ENCODE measurements at regions not wholly inside any gene's neighbourhood (a gene's known extent, or its start where the extent isn't known, plus 50 kb on each side); places are given as distances from the start of the nearest gene placed in this dataset.

DNA sequence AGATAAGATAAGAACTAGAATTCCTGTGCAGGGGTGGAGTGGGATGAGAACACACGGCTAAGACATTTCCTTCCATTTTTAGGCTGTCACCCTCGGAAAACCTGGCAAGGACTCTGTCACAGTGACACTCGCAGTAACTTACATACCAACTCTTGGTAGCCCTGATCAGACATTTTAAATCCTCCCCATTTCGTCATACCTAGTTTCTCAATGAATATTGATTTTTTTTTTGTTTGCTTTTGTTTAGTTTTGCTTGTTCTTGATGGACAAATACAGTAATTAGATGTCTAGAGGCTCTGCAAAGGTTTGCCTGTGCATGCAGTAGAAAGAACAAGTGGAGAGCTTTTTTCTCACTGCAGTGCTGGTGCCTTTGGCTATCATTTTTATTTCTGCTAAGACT is 213.0 kb upstream of the FAM83B start:
- no peaks in the 10 kb centered on the region for H3K27me3 Mint-ChIP-seq
- no peak overlapping the region for H3K27ac Mint-ChIP-seq
- no peak overlapping the region for H3K4me3 ChIP-seq (ENCODE audit: low read length in 2 of 2)
- no peak overlapping the region for H3K27ac ChIP-seq (ENCODE audit: low read depth, low read length)
- H3K27me3 ChIP-seq (ENCODE audit: insufficient read depth, low read length), result no peaks in the 10 kb centered on the region
- peaks cover 0 to 12% (median 4%) of the 10 kb centered on the region in 8 donors for H3K9me3 Mint-ChIP-seq
- H3K9me3 ChIP-seq (ENCODE audit: control insufficient read depth in 1 of 2, low read length in 2 of 2), result no peaks in the 10 kb centered on the region
- H3K36me3 Mint-ChIP-seq, result no peaks in the 10 kb centered on the region
- H3K4me1 Mint-ChIP-seq, result no peaks in the 10 kb centered on the region
- H3K4me3 Mint-ChIP-seq, result no peak overlapping the region
- POLR2A ChIA-PET (ENCODE audit: partially characterized antibody), result no interaction called here
- no peak for DNase-seq
- no peaks in the 10 kb centered on the region for H3K4me1 ChIP-seq (ENCODE audit: insufficient read depth, low read length)
- no peaks in the 10 kb centered on the region for H3K36me3 ChIP-seq (ENCODE audit: insufficient read depth, low read length)
- intact Hi-C loops (cut with micrococcal nuclease), result no loop called here
- CTCF ChIA-PET (ENCODE audit: partially characterized antibody), result no interaction called here

- H3K9me3 ChIP-seq (ENCODE audit: control insufficient read depth in 1 of 2, low read length in 2 of 2), result no peaks in the 10 kb centered on the region
- Mint-ChIP-seq H3K36me3 (no peaks in the 10 kb centered on the region), H3K27me3 (no peaks in the 10 kb centered on the region), H3K27ac (no peak overlapping the region), H3K4me1 (no peaks in the 10 kb centered on the region), H3K9me3 (peaks cover 0 to 5% (median 0%) of the 10 kb centered on the region in 8 donors), H3K4me3 (no peak overlapping the region)
- CTCF ChIA-PET (ENCODE audit: partially characterized antibody), result no interaction called here
- H3K27ac ChIP-seq (ENCODE audit: low read depth, low read length), result no peak overlapping the region
- no peaks in the 10 kb centered on the region for H3K36me3 ChIP-seq (ENCODE audit: insufficient read depth, low read length)
- no peak for DNase-seq
- H3K4me1 ChIP-seq (ENCODE audit: insufficient read depth, low read length), result no peaks in the 10 kb centered on the region
- intact Hi-C loops (cut with micrococcal nuclease), result no loop called here
- POLR2A ChIA-PET (ENCODE audit: partially characterized antibody), result no interaction called here
- no peaks in the 10 kb centered on the region for H3K27me3 ChIP-seq (ENCODE audit: insufficient read depth, low read length)
- H3K4me3 ChIP-seq (ENCODE audit: low read length in 2 of 2), result no peak overlapping the region
Measured at GRCh38 chr6:54640911-54641310, 205.7 kb upstream of the FAM83B start.

DNA sequence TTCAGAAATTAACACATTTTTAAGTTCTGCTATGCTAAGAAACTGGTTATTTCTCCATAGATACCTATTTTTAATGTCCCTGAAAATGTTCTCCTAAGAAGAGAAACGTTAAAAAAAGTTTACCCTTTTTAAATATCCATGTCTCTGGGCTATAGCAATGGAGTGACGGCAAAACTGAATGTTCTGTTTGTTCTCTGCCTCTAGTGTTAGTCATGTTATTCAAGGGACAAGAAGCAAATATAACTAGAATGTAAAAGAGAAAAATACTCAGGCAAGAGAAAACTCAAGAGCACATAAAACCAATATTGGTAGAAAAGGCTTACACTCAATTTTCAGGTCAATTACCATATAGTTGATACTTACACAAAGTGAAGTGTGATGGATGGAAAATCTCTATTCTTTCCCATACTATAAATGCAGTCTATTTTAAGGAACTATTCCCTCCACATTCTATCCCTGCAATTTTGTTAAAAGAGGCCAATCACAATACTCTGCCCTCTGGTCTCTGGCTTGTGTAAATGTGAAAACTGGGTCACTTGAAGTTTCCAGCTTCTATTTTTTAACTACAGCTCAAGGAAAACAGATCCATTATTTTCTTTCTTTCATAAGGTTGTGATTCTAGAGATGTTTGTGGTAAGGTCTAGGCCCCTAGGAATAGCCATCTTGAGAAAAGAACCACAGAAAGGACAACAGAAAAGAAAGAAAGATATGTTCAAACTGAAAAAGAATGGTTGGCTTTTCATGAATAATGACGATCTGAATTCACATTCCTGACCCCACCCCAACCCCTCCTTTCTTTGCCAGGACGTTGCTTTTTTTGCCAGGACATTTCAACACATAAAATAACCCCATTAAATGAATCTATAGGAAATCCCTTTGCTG is 200.3 kb upstream of the FAM83B start:
- H3K9me3 Mint-ChIP-seq, result peaks cover 0 to 4% (median 2%) of the 10 kb centered on the region in 8 donors
- H3K27ac Mint-ChIP-seq, result no peak overlapping the region
- H3K27me3 Mint-ChIP-seq, result no peaks in the 10 kb centered on the region
- H3K4me3 ChIP-seq (ENCODE audit: low read length in 2 of 2), result no peak overlapping the region
- H3K9me3 ChIP-seq (ENCODE audit: control insufficient read depth in 1 of 2, low read length in 2 of 2), result no peaks in the 10 kb centered on the region
- no peaks in the 10 kb centered on the region for H3K27me3 ChIP-seq (ENCODE audit: insufficient read depth, low read length)
- H3K27ac ChIP-seq (ENCODE audit: low read depth, low read length), result no peak overlapping the region
- no peaks in the 10 kb centered on the region for H3K36me3 Mint-ChIP-seq
- intact Hi-C loops (cut with micrococcal nuclease), result no loop called here
- CTCF ChIA-PET (ENCODE audit: partially characterized antibody), result no interaction called here
- no peak for DNase-seq
- H3K36me3 ChIP-seq (ENCODE audit: insufficient read depth, low read length), result no peaks in the 10 kb centered on the region
- H3K4me1 ChIP-seq (ENCODE audit: insufficient read depth, low read length), result no peaks in the 10 kb centered on the region
- no peak overlapping the region for H3K4me3 Mint-ChIP-seq
- no peaks in the 10 kb centered on the region for H3K4me1 Mint-ChIP-seq
- POLR2A ChIA-PET (ENCODE audit: partially characterized antibody), result no interaction called here

- CTCF ChIA-PET (ENCODE audit: partially characterized antibody), result no interaction called here
- H3K36me3 Mint-ChIP-seq, result no peaks in the 10 kb centered on the region
- H3K9me3 Mint-ChIP-seq, result peaks cover 0 to 4% (median 2%) of the 10 kb centered on the region in 8 donors
- no peaks in the 10 kb centered on the region for H3K4me1 ChIP-seq (ENCODE audit: insufficient read depth, low read length)
- no peaks in the 10 kb centered on the region for H3K4me1 Mint-ChIP-seq
- H3K27ac Mint-ChIP-seq, result no peak overlapping the region
- POLR2A ChIA-PET (ENCODE audit: partially characterized antibody), result no interaction called here
- H3K27ac ChIP-seq (ENCODE audit: low read depth, low read length), result no peak overlapping the region
- no peaks in the 10 kb centered on the region for H3K9me3 ChIP-seq (ENCODE audit: control insufficient read depth in 1 of 2, low read length in 2 of 2)
- no peak overlapping the region for H3K4me3 Mint-ChIP-seq
- no peaks in the 10 kb centered on the region for H3K27me3 Mint-ChIP-seq
- H3K4me3 ChIP-seq (ENCODE audit: low read length in 2 of 2), result no peak overlapping the region
- no peaks in the 10 kb centered on the region for H3K36me3 ChIP-seq (ENCODE audit: insufficient read depth, low read length)
- intact Hi-C loops (cut with micrococcal nuclease), result no loop called here
- DNase-seq, result no peak
- no peaks in the 10 kb centered on the region for H3K27me3 ChIP-seq (ENCODE audit: insufficient read depth, low read length)
Measured at GRCh38 chr6:54646951-54647664, 199.5 kb upstream of the FAM83B start.

DNA sequence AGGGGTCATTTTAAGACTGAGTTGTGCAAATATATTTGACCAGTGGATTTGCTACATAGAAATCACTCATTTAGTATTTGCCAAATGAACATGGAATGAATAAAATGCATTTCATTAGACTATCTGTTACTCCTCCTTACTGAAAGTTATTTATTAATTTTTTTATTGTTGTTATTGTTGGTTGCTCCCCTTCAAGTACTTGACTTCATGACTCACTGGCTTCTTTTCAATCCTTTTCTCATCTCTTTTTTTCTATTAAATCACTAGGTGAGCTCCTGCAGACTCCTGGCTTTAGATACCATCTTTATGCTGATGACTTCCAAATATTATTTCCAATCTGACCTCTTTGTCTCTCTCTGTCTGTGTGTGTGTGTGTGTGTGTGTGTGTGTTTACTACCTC is 192.2 kb upstream of the FAM83B start:
- no peak overlapping the region for H3K27ac Mint-ChIP-seq
- ChIA-PET POLR2A (ENCODE audit: partially characterized antibody) (no interaction called here), CTCF (ENCODE audit: partially characterized antibody) (no interaction called here)
- H3K9me3 Mint-ChIP-seq, result peaks cover 0 to 7% (median 1%) of the 10 kb centered on the region in 8 donors
- H3K36me3 Mint-ChIP-seq, result no peaks in the 10 kb centered on the region
- no peaks in the 10 kb centered on the region for H3K9me3 ChIP-seq (ENCODE audit: control insufficient read depth in 1 of 2, low read length in 2 of 2)
- no peak overlapping the region for H3K27ac ChIP-seq (ENCODE audit: low read depth, low read length)
- H3K27me3 Mint-ChIP-seq, result no peaks in the 10 kb centered on the region
- H3K36me3 ChIP-seq (ENCODE audit: insufficient read depth, low read length), result no peaks in the 10 kb centered on the region
- no peak overlapping the region for H3K4me3 ChIP-seq (ENCODE audit: low read length in 2 of 2)
- no peak for DNase-seq
- no peaks in the 10 kb centered on the region for H3K4me1 ChIP-seq (ENCODE audit: insufficient read depth, low read length)
- H3K27me3 ChIP-seq (ENCODE audit: insufficient read depth, low read length), result no peaks in the 10 kb centered on the region
- no peak overlapping the region for H3K4me3 Mint-ChIP-seq
- intact Hi-C loops (cut with micrococcal nuclease), result no loop called here
- H3K4me1 Mint-ChIP-seq, result no peaks in the 10 kb centered on the region

GRCh38 chr6:54655162-54655561 is 191.4 kb upstream of the FAM83B start:
- H3K4me3 ChIP-seq (ENCODE audit: low read length in 2 of 2), result no peak overlapping the region
- H3K9me3 ChIP-seq (ENCODE audit: control insufficient read depth in 1 of 2, low read length in 2 of 2), result no peaks in the 10 kb centered on the region
- ChIA-PET CTCF (ENCODE audit: partially characterized antibody) (no interaction called here), POLR2A (ENCODE audit: partially characterized antibody) (no interaction called here)
- no peak for DNase-seq
- intact Hi-C loops (cut with micrococcal nuclease), result no loop called here
- H3K36me3 ChIP-seq (ENCODE audit: insufficient read depth, low read length), result no peaks in the 10 kb centered on the region
- no peaks in the 10 kb centered on the region for H3K36me3 Mint-ChIP-seq
- no peaks in the 10 kb centered on the region for H3K27me3 Mint-ChIP-seq
- H3K4me1 Mint-ChIP-seq, result no peaks in the 10 kb centered on the region
- no peaks in the 10 kb centered on the region for H3K4me1 ChIP-seq (ENCODE audit: insufficient read depth, low read length)
- peak overlapping the region in 1 of 7 donors; percentile 49 for H3K27ac Mint-ChIP-seq
- no peak overlapping the region for H3K27ac ChIP-seq (ENCODE audit: low read depth, low read length)
- peaks cover 0 to 7% (median 0%) of the 10 kb centered on the region in 8 donors for H3K9me3 Mint-ChIP-seq
- H3K4me3 Mint-ChIP-seq, result no peak overlapping the region
- no peaks in the 10 kb centered on the region for H3K27me3 ChIP-seq (ENCODE audit: insufficient read depth, low read length)

DNA sequence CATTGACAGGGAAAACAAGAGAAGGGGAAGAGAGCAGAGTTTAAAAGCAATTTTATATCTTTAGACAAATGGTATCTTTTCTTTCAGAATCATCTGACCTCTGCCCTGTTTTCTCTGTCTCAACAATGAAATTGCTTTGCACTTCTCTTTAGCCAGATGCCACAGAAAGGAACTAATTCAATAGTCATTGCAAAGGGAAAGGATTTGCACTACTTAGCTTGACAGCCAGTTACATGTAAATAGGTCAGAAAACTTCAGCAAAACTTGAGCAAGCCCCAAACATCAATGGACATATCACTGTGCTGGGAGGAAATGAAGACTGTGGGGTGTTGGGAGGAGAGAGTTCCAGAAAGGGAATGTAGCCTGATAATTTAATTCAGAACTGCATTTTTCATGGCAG is 181.3 kb upstream of the FAM83B start:
- H3K27me3 Mint-ChIP-seq, result no peaks in the 10 kb centered on the region
- H3K9me3 Mint-ChIP-seq, result peaks cover 0 to 20% (median 10%) of the 10 kb centered on the region in 8 donors
- CTCF ChIA-PET (ENCODE audit: partially characterized antibody), result no interaction called here

More for the DNA sequence above, 181.3 kb upstream of the FAM83B start:
- Mint-ChIP-seq H3K4me1 (no peaks in the 10 kb centered on the region), H3K36me3 (no peaks in the 10 kb centered on the region), H3K4me3 (no peak overlapping the region), H3K27ac (no peak overlapping the region)
- Histone ChIP-seq H3K27me3 (ENCODE audit: insufficient read depth, low read length) (no peaks in the 10 kb centered on the region), H3K4me1 (ENCODE audit: insufficient read depth, low read length) (no peaks in the 10 kb centered on the region), H3K4me3 (ENCODE audit: low read length in 2 of 2) (no peak overlapping the region), H3K36me3 (ENCODE audit: insufficient read depth, low read length) (no peaks in the 10 kb centered on the region), H3K27ac (ENCODE audit: low read depth, low read length) (no peak overlapping the region), H3K9me3 (ENCODE audit: control insufficient read depth in 1 of 2, low read length in 2 of 2) (no peaks in the 10 kb centered on the region)
- POLR2A ChIA-PET (ENCODE audit: partially characterized antibody), result no interaction called here
- no peak for DNase-seq
- intact Hi-C loops (cut with micrococcal nuclease), result no loop called here

All from CD4-positive, alpha-beta memory T cell (primary cell).